ENCODE measurements at regions not wholly inside any gene's neighbourhood (a gene's known extent, or its start where the extent isn't known, plus 50 kb on each side); places are given as distances from the start of the nearest gene placed in this dataset.

DNA sequence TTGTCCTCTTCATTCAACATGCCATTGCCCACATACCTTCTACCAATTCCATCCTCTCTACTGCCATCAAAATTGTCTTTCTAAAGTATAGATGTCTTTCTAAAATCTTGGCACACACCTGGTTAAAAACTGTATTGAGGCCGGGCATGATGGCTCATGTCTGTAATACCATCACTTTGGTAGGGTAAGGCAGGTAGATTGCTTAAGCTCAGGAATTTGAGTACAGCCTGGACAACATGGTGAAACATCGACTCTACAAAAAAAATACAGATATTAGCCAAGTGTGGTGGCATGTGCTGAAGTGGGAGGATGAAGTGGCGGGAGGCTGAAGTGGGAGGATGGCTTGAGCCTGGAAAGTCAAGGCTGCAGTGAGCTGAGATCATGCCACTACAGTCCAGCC is 412.1 kb downstream of the TMEM38B start:
- no peak for TF ChIP-seq CREB5 (CRISPR knock-in tag; IDR thresholded peaks at IDR 0.05; ENCODE audit: low read depth)
- TF ChIP-seq, protein P1, sequence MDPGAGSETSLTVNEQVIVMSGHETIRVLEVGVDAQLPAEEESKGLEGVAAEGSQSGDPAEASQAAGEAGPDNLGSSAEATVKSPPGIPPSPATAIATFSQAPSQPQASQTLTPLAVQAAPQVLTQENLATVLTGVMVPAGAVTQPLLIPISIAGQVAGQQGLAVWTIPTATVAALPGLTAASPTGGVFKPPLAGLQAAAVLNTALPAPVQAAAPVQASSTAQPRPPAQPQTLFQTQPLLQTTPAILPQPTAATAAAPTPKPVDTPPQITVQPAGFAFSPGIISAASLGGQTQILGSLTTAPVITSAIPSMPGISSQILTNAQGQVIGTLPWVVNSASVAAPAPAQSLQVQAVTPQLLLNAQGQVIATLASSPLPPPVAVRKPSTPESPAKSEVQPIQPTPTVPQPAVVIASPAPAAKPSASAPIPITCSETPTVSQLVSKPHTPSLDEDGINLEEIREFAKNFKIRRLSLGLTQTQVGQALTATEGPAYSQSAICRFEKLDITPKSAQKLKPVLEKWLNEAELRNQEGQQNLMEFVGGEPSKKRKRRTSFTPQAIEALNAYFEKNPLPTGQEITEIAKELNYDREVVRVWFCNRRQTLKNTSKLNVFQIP (CRISPR knock-in tag; IDR thresholded peaks at IDR 0.05; ENCODE audit: borderline replicate concordance, low read depth): no peak
- no peak for TF ChIP-seq BACH2 (CRISPR knock-in tag; IDR thresholded peaks at IDR 0.05; ENCODE audit: borderline replicate concordance)
- no peak for TF ChIP-seq TOX (CRISPR knock-in tag; IDR thresholded peaks at IDR 0.05; ENCODE audit: borderline replicate concordance)
- no peak for TF ChIP-seq ZNF8 (CRISPR knock-in tag; IDR thresholded peaks at IDR 0.05)
- no peak for TF ChIP-seq TCF4 (CRISPR knock-in tag; IDR thresholded peaks at IDR 0.05; ENCODE audit: borderline replicate concordance)
- TF ChIP-seq CSRNP3 (CRISPR knock-in tag; IDR thresholded peaks at IDR 0.05): no peak
- no peak for TF ChIP-seq CSDC2 (CRISPR knock-in tag; IDR thresholded peaks at IDR 0.05)
